ENCODE measurements at regions not wholly inside any gene's neighbourhood (a gene's known extent, or its start where the extent isn't known, plus 50 kb on each side); places are given as distances from the start of the nearest gene placed in this dataset.

GRCh38 chr5:24732184-24732583, 87.4 kb upstream of the CDH10 start:
- no peak for TF ChIP-seq RAD21 (IDR thresholded peaks at IDR 0.05; ENCODE audit: low read length)
- TF ChIP-seq RFX5 (IDR thresholded peaks at IDR 0.05; ENCODE audit: low read length), result no peak
- no peak for TF ChIP-seq POLR2AphosphoS5 (IDR thresholded peaks at IDR 0.05; ENCODE audit: low read depth, low read length)
- TF ChIP-seq MAX (IDR thresholded peaks at IDR 0.05; ENCODE audit: low read depth), result no peak
- TF ChIP-seq, protein P1, sequence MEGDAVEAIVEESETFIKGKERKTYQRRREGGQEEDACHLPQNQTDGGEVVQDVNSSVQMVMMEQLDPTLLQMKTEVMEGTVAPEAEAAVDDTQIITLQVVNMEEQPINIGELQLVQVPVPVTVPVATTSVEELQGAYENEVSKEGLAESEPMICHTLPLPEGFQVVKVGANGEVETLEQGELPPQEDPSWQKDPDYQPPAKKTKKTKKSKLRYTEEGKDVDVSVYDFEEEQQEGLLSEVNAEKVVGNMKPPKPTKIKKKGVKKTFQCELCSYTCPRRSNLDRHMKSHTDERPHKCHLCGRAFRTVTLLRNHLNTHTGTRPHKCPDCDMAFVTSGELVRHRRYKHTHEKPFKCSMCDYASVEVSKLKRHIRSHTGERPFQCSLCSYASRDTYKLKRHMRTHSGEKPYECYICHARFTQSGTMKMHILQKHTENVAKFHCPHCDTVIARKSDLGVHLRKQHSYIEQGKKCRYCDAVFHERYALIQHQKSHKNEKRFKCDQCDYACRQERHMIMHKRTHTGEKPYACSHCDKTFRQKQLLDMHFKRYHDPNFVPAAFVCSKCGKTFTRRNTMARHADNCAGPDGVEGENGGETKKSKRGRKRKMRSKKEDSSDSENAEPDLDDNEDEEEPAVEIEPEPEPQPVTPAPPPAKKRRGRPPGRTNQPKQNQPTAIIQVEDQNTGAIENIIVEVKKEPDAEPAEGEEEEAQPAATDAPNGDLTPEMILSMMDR (IDR thresholded peaks at IDR 0.05), result no peak
- TF ChIP-seq, protein P2, sequence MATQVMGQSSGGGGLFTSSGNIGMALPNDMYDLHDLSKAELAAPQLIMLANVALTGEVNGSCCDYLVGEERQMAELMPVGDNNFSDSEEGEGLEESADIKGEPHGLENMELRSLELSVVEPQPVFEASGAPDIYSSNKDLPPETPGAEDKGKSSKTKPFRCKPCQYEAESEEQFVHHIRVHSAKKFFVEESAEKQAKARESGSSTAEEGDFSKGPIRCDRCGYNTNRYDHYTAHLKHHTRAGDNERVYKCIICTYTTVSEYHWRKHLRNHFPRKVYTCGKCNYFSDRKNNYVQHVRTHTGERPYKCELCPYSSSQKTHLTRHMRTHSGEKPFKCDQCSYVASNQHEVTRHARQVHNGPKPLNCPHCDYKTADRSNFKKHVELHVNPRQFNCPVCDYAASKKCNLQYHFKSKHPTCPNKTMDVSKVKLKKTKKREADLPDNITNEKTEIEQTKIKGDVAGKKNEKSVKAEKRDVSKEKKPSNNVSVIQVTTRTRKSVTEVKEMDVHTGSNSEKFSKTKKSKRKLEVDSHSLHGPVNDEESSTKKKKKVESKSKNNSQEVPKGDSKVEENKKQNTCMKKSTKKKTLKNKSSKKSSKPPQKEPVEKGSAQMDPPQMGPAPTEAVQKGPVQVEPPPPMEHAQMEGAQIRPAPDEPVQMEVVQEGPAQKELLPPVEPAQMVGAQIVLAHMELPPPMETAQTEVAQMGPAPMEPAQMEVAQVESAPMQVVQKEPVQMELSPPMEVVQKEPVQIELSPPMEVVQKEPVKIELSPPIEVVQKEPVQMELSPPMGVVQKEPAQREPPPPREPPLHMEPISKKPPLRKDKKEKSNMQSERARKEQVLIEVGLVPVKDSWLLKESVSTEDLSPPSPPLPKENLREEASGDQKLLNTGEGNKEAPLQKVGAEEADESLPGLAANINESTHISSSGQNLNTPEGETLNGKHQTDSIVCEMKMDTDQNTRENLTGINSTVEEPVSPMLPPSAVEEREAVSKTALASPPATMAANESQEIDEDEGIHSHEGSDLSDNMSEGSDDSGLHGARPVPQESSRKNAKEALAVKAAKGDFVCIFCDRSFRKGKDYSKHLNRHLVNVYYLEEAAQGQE (IDR thresholded peaks at IDR 0.05; ENCODE audit: low read depth, low read length), result no peak
- TF ChIP-seq CHD2 (IDR thresholded peaks at IDR 0.05; ENCODE audit: low read length, partially characterized antibody), result no peak
- TF ChIP-seq FOSL2 (IDR thresholded peaks at IDR 0.05; ENCODE audit: borderline replicate concordance, low read depth), result no peak
- no peak for TF ChIP-seq SMC3 (IDR thresholded peaks at IDR 0.05; ENCODE audit: low read depth, low read length)
- no peak for TF ChIP-seq NFIC (IDR thresholded peaks at IDR 0.05; ENCODE audit: borderline replicate concordance)
- TF ChIP-seq TAF1 (IDR thresholded peaks at IDR 0.05; ENCODE audit: borderline replicate concordance, low read depth, low read length), result no peak
- no peak for TF ChIP-seq EP300 (IDR thresholded peaks at IDR 0.05; ENCODE audit: borderline replicate concordance in 1 of 2, low read depth in 1 of 2, low read length in 1 of 2)
- TF ChIP-seq USF2 (IDR thresholded peaks at IDR 0.05; ENCODE audit: borderline replicate concordance, low read depth, low read length), result no peak

Data from SK-N-SH (cell line).